Prostate gland (tissue), 2 donors: ENCODE measurements at regions not wholly inside any gene's neighbourhood (a gene's known extent, or its start where the extent isn't known, plus 50 kb on each side); places are given as distances from the start of the nearest gene placed in this dataset.

Experiments
- DNase-seq: peaks from one replicate; pipeline ENCODE4 v3.0.0-alpha.2; 2019; ENCODE audit warnings: low spot score
- H3K27ac ChIP-seq, 2 donors: fragments of 200-600 bp; sonication (generic); 2 replicates each; pipeline ENCODE4 v1.5.1; 2017 to 2019
- H3K27me3 ChIP-seq: fragments of 200-600 bp; sonication (generic); replicated peaks from 2 replicates; pipeline ENCODE4 v1.5.1; 2019; ENCODE audit not compliant: insufficient read depth
- H3K36me3 ChIP-seq, 2 donors: fragments of 200-600 bp; sonication (generic); 1 replicate in 1 of 2; 2 replicates in 1 of 2; pipeline versions ENCODE4 v1.5.1 to v1.8.1; 2017 to 2019
- H3K4me1 ChIP-seq: fragments of 200-600 bp; sonication (generic); replicated peaks from 2 replicates; pipeline ENCODE4 v1.5.1; 2019
- H3K4me3 ChIP-seq, 2 donors: fragments of 200-600 bp; sonication (generic); 2 replicates each; pipeline ENCODE4 v1.5.1; 2017 to 2019
- H3K9me3 ChIP-seq: fragments of 200-600 bp; sonication (generic); 2 replicates; pipeline ENCODE4 v1.5.1; 2017
- CTCF ChIP-seq, 4 experiments: fragments of 200-600 bp in 2 of 4; fragments of 450-650 bp in 2 of 4; sonication (generic) in 2 of 4; IDR thresholded peaks; 1 replicate in 3 of 4; 2 replicates in 1 of 4; pipeline ENCODE4 v1.5.1; 2016 to 2019; ENCODE audit warnings: antibody characterized with exemption in 4 of 4, mild to moderate bottlenecking in 2 of 4, moderate library complexity in 2 of 4
- POLR2A ChIP-seq: fragments of 450-650 bp; IDR thresholded peaks from one replicate; pipeline ENCODE4 v1.6.1; 2016; ENCODE audit warnings: antibody characterized with exemption, mild to moderate bottlenecking
- POLR2AphosphoS5 ChIP-seq: sonication (generic); formaldehyde crosslinking; IDR thresholded peaks from one replicate; pipeline ENCODE4 v1.6.1; 2017; ENCODE audit warnings: antibody characterized with exemption
- WGBS: methylation state at CpG from one replicate; pipeline ENCODE4 v1.1.5; 2018; 5-methylcytosine and 5-hydroxymethylcytosine counted together
- intact Hi-C: fragments of 100-400 bp; cut with DNase I; formaldehyde crosslinking; loops from one replicate; pipeline ENCODE4 v1.14.2; 2022

GRCh38 chr17:77510133-77510796 is 369.5 kb downstream of the SEC14L1 start:
- intact Hi-C loops: no loop called here
- no peak for DNase-seq
- Histone ChIP-seq H3K4me3 (no peak overlapping the region), H3K27ac (no peak overlapping the region), H3K36me3 (no peaks in the 10 kb centered on the region), H3K4me1 (no peaks in the 10 kb centered on the region), H3K27me3 (no peaks in the 10 kb centered on the region), H3K9me3 (no peaks in the 10 kb centered on the region)
- WGBS: 89% methylated on average over 8 of the region's 8 CpGs
- TF ChIP-seq POLR2A (no peak), POLR2AphosphoS5 (no peak), CTCF (IDR thresholded peaks at IDR 0.05) (no peak)

- Histone ChIP-seq H3K4me3 (no peak overlapping the region), H3K36me3 (no peaks in the 10 kb centered on the region), H3K9me3 (no peaks in the 10 kb centered on the region), H3K4me1 (no peaks in the 10 kb centered on the region), H3K27ac (no peak overlapping the region), H3K27me3 (no peaks in the 10 kb centered on the region)
- TF ChIP-seq POLR2AphosphoS5: no peak
- no peak for TF ChIP-seq POLR2A
- TF ChIP-seq CTCF (IDR thresholded peaks at IDR 0.05): no peak
- no peak for DNase-seq
- intact Hi-C loops: no loop called here
- 77% methylated on average over 1 of the region's 1 CpG for WGBS
These were observed 370.8 kb downstream of the SEC14L1 start for GRCh38 chr17:77511514-77512061.

DNA sequence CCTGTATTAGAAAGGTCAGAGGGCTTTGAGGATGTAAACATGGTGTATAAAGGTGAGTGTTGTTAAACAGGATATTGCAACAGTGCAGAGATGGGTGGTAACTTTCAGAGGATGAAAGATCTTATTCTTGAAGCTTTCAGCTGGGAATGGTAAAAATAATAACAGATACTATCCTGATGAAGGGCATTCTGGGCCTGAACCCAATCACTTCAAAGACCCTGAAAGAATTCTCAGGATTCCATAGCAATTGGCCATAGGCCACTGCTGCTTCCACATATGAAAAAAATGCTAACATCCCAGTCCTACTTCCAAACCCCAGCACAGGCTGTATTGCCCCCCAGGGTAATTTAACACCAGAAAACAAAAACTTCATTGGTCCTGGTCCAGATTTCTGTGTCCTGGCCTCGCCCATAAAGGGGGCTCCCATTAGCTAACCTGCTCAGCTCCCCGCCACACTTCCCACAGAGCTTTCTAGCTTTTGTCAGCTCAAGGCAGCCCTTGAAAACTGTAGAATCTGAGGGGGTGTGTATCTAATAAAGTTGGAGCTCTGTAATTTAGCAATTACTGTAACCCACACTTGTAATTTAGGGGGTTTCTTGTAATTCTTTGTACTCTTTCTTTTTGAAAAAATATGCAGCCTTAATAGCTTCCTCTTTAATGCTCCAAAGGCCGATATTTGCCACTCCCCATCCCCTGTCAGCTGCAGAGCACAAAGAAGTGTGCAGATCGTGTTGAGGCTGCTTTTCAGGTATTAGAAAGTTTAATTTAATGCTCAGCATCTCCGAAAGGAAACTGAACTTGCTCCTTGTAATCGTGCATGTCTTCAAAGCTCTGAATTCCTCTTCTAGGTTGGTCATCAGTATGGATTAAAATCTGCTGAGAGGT is 371.5 kb downstream of the SEC14L1 start:
- 66% methylated on average over 6 of the region's 6 CpGs for WGBS
- no peak for TF ChIP-seq POLR2A
- no peak for TF ChIP-seq CTCF (IDR thresholded peaks at IDR 0.05)
- TF ChIP-seq POLR2AphosphoS5: no peak
- intact Hi-C loops: no loop called here
- Histone ChIP-seq H3K4me1 (no peaks in the 10 kb centered on the region), H3K27ac (no peak overlapping the region), H3K4me3 (no peak overlapping the region), H3K36me3 (no peaks in the 10 kb centered on the region), H3K9me3 (no peaks in the 10 kb centered on the region), H3K27me3 (no peaks in the 10 kb centered on the region)
- DNase-seq: no peak

GRCh38 chr17:77513045-77513444 is 372.3 kb downstream of the SEC14L1 start:
- 53% methylated on average over 3 of the region's 3 CpGs for WGBS
- Histone ChIP-seq H3K9me3 (no peaks in the 10 kb centered on the region), H3K36me3 (no peaks in the 10 kb centered on the region), H3K27me3 (no peaks in the 10 kb centered on the region), H3K4me1 (no peaks in the 10 kb centered on the region), H3K27ac (no peak overlapping the region), H3K4me3 (no peak overlapping the region)
- TF ChIP-seq POLR2A (no peak), POLR2AphosphoS5 (no peak), CTCF (IDR thresholded peaks at IDR 0.05) (no peak)
- no peak for DNase-seq
- intact Hi-C loops: no loop called here
